NCI-H69 (cell line): ENCODE measurements at regions not wholly inside any gene's neighbourhood (a gene's known extent, or its start where the extent isn't known, plus 50 kb on each side); places are given as distances from the start of the nearest gene placed in this dataset.
"Not testable (repeated sequence)": the region's sequence is repeated elsewhere in the genome, so short reads cannot be mapped to it uniquely, and the experiment has no call there.

Experiments
- DNase-seq: peaks from one replicate; lab custom pipeline; 2025; lab: John Stamatoyannopoulos, UW

GRCh38 chr6:93675856-93676417 is 256.6 kb upstream of the EPHA7 start:
- DNase-seq, result peak; percentile 58

- DNase-seq, result no peak
Observed at GRCh38 chr6:93663111-93663510, 243.8 kb upstream of the EPHA7 start.

GRCh38 chr6:93654548-93654947 is 235.2 kb upstream of the EPHA7 start:
- no peak for DNase-seq

- DNase-seq, result peak; percentile 88
Observed at GRCh38 chr6:93644611-93645010, 225.3 kb upstream of the EPHA7 start.

- no peak for DNase-seq
Observed at GRCh38 chr6:93639126-93639525, 219.8 kb upstream of the EPHA7 start.

- DNase-seq, result not testable (repeated sequence)
Observed at GRCh38 chr6:93636987-93637664, 217.8 kb upstream of the EPHA7 start.

GRCh38 chr6:93624408-93624807 is 205.0 kb upstream of the EPHA7 start:
- DNase-seq, result peak; percentile 100

- peak; percentile 45 for DNase-seq
Observed at GRCh38 chr6:93621442-93621841, 202.1 kb upstream of the EPHA7 start.

- DNase-seq, result peak; percentile 23
Observed at GRCh38 chr6:93604951-93605350, 185.6 kb upstream of the EPHA7 start.

- no peak for DNase-seq
Observed at GRCh38 chr6:93592417-93592816, 173.1 kb upstream of the EPHA7 start.

- no peak for DNase-seq
Observed at GRCh38 chr6:93586306-93586705, 166.9 kb upstream of the EPHA7 start.

- no peak for DNase-seq
Observed at GRCh38 chr6:93584300-93584699, 164.9 kb upstream of the EPHA7 start.

- DNase-seq, result peak; percentile 70
Observed at GRCh38 chr6:93581371-93581770, 162.0 kb upstream of the EPHA7 start.

GRCh38 chr6:93580446-93580845 is 161.1 kb upstream of the EPHA7 start:
- DNase-seq, result peak; percentile 44

- DNase-seq, result peak; percentile 74
Observed at GRCh38 chr6:93575495-93576267, 156.3 kb upstream of the EPHA7 start.

GRCh38 chr6:93574299-93574698 is 154.9 kb upstream of the EPHA7 start:
- DNase-seq, result no peak

- no peak for DNase-seq
Observed at GRCh38 chr6:93571346-93571745, 152.0 kb upstream of the EPHA7 start.

GRCh38 chr6:93568169-93568568 is 148.8 kb upstream of the EPHA7 start:
- DNase-seq, result no peak

- peak; percentile 43 for DNase-seq
Observed at GRCh38 chr6:93567164-93567563, 147.8 kb upstream of the EPHA7 start.

- DNase-seq, result no peak
Observed at GRCh38 chr6:93566285-93566684, 146.9 kb upstream of the EPHA7 start.

- DNase-seq, result no peak
Observed at GRCh38 chr6:93562582-93562981, 143.2 kb upstream of the EPHA7 start.

GRCh38 chr6:93555292-93555691 is 135.9 kb upstream of the EPHA7 start:
- peak; percentile 34 for DNase-seq

GRCh38 chr6:93554018-93554417 is 134.7 kb upstream of the EPHA7 start:
- DNase-seq, result no peak
